HepG2 (cell line): ENCODE measurements at regions not wholly inside any gene's neighbourhood (a gene's known extent, or its start where the extent isn't known, plus 50 kb on each side); places are given as distances from the start of the nearest gene placed in this dataset.

Source experiments
- ATAC-seq: fragments of 200-7000 bp; cut with Tn5 transposase; 3 replicates; pipeline ENCODE4 v1.9.1; 2020; ENCODE audit warnings: mild to moderate bottlenecking, moderate library complexity
- BruUV-seq: library from RNA; stranded (reverse); fragments of 400-500 nt; replicated peaks from 2 replicates; lab custom pipeline; 2021; lab: Mats Ljungman, UMichigan
- CTCF ChIA-PET: fragments of 300-600 bp; formaldehyde crosslinking; extraction: SDS; loops from one replicate; lab custom pipeline; 2021; ENCODE audit warnings: low total read pairs, inconsistent platforms, low intra/inter-chr PET ratio; lab: Yijun Ruan, JAX
- POLR2A ChIA-PET: fragments of 350-600 bp; sonication (Branson Sonifier 250); formaldehyde crosslinking; loops from one replicate; lab custom pipeline; 2020; ENCODE audit warnings: antibody characterized with exemption, inconsistent platforms; lab: Yijun Ruan, JAX
- DNase-seq: peaks from one replicate; pipeline ENCODE4 v3.0.0-alpha.2; 2015; ENCODE audit warnings: low spot score
- FAIRE-seq: peaks from 3 replicates; lab custom pipeline; 2011; peaks lifted over from hg19 to GRCh38; lab: Jason Lieb, UNC
- H2AFZ ChIP-seq: one replicate; pipeline ENCODE4 v1.6.1; 2011; ENCODE audit warnings: low read length, inconsistent platforms
- H3K27ac ChIP-seq: fragments of 300-600 bp; 3 replicates; pipeline ENCODE4 v1.8.0; 2011; ENCODE audit warnings: mixed run types, mild to moderate bottlenecking, mixed read lengths, low read length, inconsistent platforms; ENCODE audit not compliant: insufficient read depth; ENCODE audit errors: extremely low read length
- H3K27me3 ChIP-seq, 2 experiments: fragments of 200-600 bp in 1 of 2; 2 replicates in 1 of 2; 3 replicates in 1 of 2; pipeline versions ENCODE4 v1.6.0 to v1.8.0; 2011; ENCODE audit warnings: low read length in 2 of 2, mild to moderate bottlenecking in 2 of 2, moderate library complexity in 2 of 2, inconsistent platforms in 1 of 2; ENCODE audit not compliant: insufficient read depth in 2 of 2, control insufficient read depth in 1 of 2
- H3K36me3 ChIP-seq, 2 experiments: fragments of 200-600 bp in 1 of 2; replicated peaks in 1 of 2; 2 replicates in 1 of 2; 3 replicates in 1 of 2; pipeline versions ENCODE4 v1.5.1 to v1.8.0; 2011; ENCODE audit warnings: low read length in 2 of 2, inconsistent platforms in 1 of 2; ENCODE audit not compliant: insufficient read depth in 2 of 2, control insufficient read depth in 1 of 2
- H3K4me1 ChIP-seq: 2 replicates; pipeline ENCODE4 v1.5.1; 2012; ENCODE audit warnings: low read length, inconsistent platforms; ENCODE audit not compliant: insufficient read depth
- H3K4me2 ChIP-seq: 2 replicates; pipeline ENCODE4 v1.6.0; 2011; ENCODE audit warnings: low read depth, low read length, inconsistent platforms
- H3K4me3 ChIP-seq, 3 experiments: fragments of 200-600 bp in 1 of 3; sonication (generic), shearing (Covaris generic) in 1 of 3; replicated peaks in 1 of 3; 2 replicates each; pipeline ENCODE4 v1.5.1; 2011 to 2016; ENCODE audit warnings: low read length in 3 of 3, inconsistent platforms in 2 of 3, low read depth in 2 of 3, mild to moderate bottlenecking in 2 of 3, control low read depth in 1 of 3, mixed read lengths in 1 of 3; ENCODE audit not compliant: insufficient read depth in 1 of 3
- H3K79me2 ChIP-seq: one replicate; pipeline ENCODE4 v1.6.1; 2011; ENCODE audit warnings: low read length, inconsistent platforms; ENCODE audit not compliant: insufficient read depth
- H3K9ac ChIP-seq: 2 replicates; pipeline ENCODE4 v1.6.0; 2011; ENCODE audit warnings: mild to moderate bottlenecking, low read depth, low read length, inconsistent platforms; ENCODE audit not compliant: insufficient read depth
- H3K9me3 ChIP-seq: 2 replicates; pipeline ENCODE4 v1.5.1; 2012; ENCODE audit warnings: mild to moderate bottlenecking, low read length
- H4K20me1 ChIP-seq: 2 replicates; pipeline ENCODE4 v1.6.0; 2011; ENCODE audit warnings: inconsistent platforms, mild to moderate bottlenecking, low read length, moderate library complexity; ENCODE audit not compliant: insufficient read depth
- BCL6 ChIP-seq: IDR thresholded peaks from 2 replicates; pipeline ENCODE4 v1.6.1; 2016; ENCODE audit warnings: missing genetic modification reagents, missing compliant biosample characterization
- CBX5 ChIP-seq: sonication (generic); formaldehyde crosslinking; IDR thresholded peaks from 2 replicates; pipeline ENCODE4 v1.4.0; 2020; ENCODE audit warnings: missing genetic modification reagents, borderline replicate concordance
- HDAC1 ChIP-seq: sonication (generic); formaldehyde crosslinking; IDR thresholded peaks from 2 replicates; pipeline ENCODE4 v1.5.1; 2020; ENCODE audit warnings: mild to moderate bottlenecking, missing genetic modification reagents
- JARID2 ChIP-seq: sonication (generic); formaldehyde crosslinking; IDR thresholded peaks from 2 replicates; pipeline ENCODE4 v1.8.1; 2023; ENCODE audit warnings: missing genetic modification reagents, inconsistent platforms; ENCODE audit not compliant: insufficient replicate concordance
- KLF13 ChIP-seq: sonication (generic); formaldehyde crosslinking; IDR thresholded peaks from 2 replicates; pipeline ENCODE4 v1.4.0; 2020; ENCODE audit warnings: mild to moderate bottlenecking, missing genetic modification reagents
- SETDB1 ChIP-seq: sonication (generic); formaldehyde crosslinking; IDR thresholded peaks from 2 replicates; pipeline ENCODE4 v1.5.1; 2020; ENCODE audit warnings: missing genetic modification reagents, mild to moderate bottlenecking, borderline replicate concordance
- ZMYM4 ChIP-seq: sonication (generic); formaldehyde crosslinking; IDR thresholded peaks from 2 replicates; pipeline ENCODE4 v1.8.1; 2023; ENCODE audit warnings: mild to moderate bottlenecking, missing genetic modification reagents
- ZNF280B ChIP-seq: sonication (generic); formaldehyde crosslinking; IDR thresholded peaks from 2 replicates; pipeline ENCODE4 v1.5.0; 2020; ENCODE audit warnings: missing genetic modification reagents, mild to moderate bottlenecking, borderline replicate concordance
- ZNF468 ChIP-seq: sonication (generic); formaldehyde crosslinking; IDR thresholded peaks from 2 replicates; pipeline ENCODE4 v1.8.0; 2022; ENCODE audit warnings: mild to moderate bottlenecking, moderate library complexity, missing genetic modification reagents
- ZNF629 ChIP-seq: sonication (generic); formaldehyde crosslinking; conservative IDR thresholded peaks from 2 replicates; pipeline ENCODE4 v1.5.0; 2020; ENCODE audit warnings: missing genetic modification reagents
- ZNF703 ChIP-seq: sonication (generic); formaldehyde crosslinking; IDR thresholded peaks from 2 replicates; pipeline ENCODE4 v1.5.1; 2020; ENCODE audit warnings: missing genetic modification reagents, mild to moderate bottlenecking, moderate library complexity, borderline replicate concordance
- ZNF782 ChIP-seq: sonication (generic); formaldehyde crosslinking; IDR thresholded peaks from 2 replicates; pipeline ENCODE4 v1.4.0; 2020; ENCODE audit warnings: missing genetic modification reagents, mild to moderate bottlenecking, borderline replicate concordance
- WGBS: methylation state at CpG from one replicate; pipeline ENCODE4 v1.1.6; 2017; ENCODE audit warnings: low lambda C conversion rate; 5-methylcytosine and 5-hydroxymethylcytosine counted together
- in situ Hi-C: cut with HindIII; loops from 2 replicates; pipeline ENCODE4 v1.10.0; 2017; ENCODE audit warnings: low pct_unique_long_range_greater_than_20kb; ENCODE audit not compliant: extremely low pct_ligation_motif_present
- intact Hi-C: fragments of 100-400 bp; cut with micrococcal nuclease; formaldehyde crosslinking; loops from one replicate; pipeline ENCODE4 v1.10.0; 2022; ENCODE audit not compliant: unreplicated experiment

DNA sequence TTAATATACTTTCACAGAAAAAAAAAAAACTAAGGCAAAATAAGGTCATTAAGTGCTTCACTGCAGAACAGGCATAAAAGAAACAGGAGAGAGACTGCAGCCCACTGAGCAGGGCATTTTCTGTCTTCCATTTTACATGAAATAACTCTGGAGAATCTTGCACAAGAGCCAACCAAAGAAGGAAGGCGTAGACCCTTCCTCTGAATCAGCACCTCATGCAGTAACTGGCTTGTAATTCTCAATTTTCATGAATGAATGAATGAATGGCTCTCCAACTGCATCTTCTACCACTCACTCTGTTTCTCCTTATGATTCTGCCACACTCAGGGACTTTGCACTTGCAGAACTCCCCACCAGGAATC, 102.0 kb upstream of the PPM1H start:
- Histone ChIP-seq H3K36me3 (no peaks in the 10 kb centered on the region), H2AFZ (no peak overlapping the region), H3K4me1 (no peaks in the 10 kb centered on the region), H4K20me1 (no peaks in the 10 kb centered on the region), H3K27ac (no peak overlapping the region), H3K4me2 (no peak overlapping the region), H3K27me3 (peaks cover 0 to 4% of the 10 kb centered on the region in 2 experiments; a peak in 1 of 5 replicates), H3K79me2 (no peaks in the 10 kb centered on the region), H3K9me3 (no peaks in the 10 kb centered on the region), H3K4me3 (no peak overlapping the region), H3K9ac (no peak overlapping the region)
- 8% methylated on average over 1 of the region's 1 CpG for WGBS
- intact Hi-C loops (no loop called here), in situ Hi-C loops (no loop called here)
- FAIRE-seq, result no peak
- TF ChIP-seq ZMYM4 (CRISPR knock-in tag) (no peak), JARID2 (CRISPR knock-in tag) (no peak), CBX5 (CRISPR knock-in tag) (no peak), ZNF629 (CRISPR knock-in tag) (no peak), ZNF703 (CRISPR knock-in tag) (no peak), HDAC1 (CRISPR knock-in tag) (no peak), KLF13 (CRISPR knock-in tag) (no peak), ZNF280B (CRISPR knock-in tag) (no peak), ZNF468 (CRISPR knock-in tag) (no peak), ZNF782 (CRISPR knock-in tag) (no peak), SETDB1 (CRISPR knock-in tag) (no peak), BCL6 (CRISPR knock-in tag) (no peak)
- BruUV-seq, result no TSS peak
- ChIA-PET CTCF (no interaction called here), POLR2A (no interaction called here)
- DNase-seq, result no peak
- no peak for ATAC-seq
